Neural progenitor cell (in vitro differentiated cells): ENCODE measurements at regions not wholly inside any gene's neighbourhood (a gene's known extent, or its start where the extent isn't known, plus 50 kb on each side); places are given as distances from the start of the nearest gene placed in this dataset.

Source experiments
- DNase-seq: peaks from one replicate; pipeline ENCODE4 v3.0.0-alpha.2; 2016; ENCODE audit warnings: low spot score
- H2AFZ ChIP-seq: fragments of 200-600 bp; sonication (generic); replicated peaks from 2 replicates; pipeline ENCODE4 v1.6.1; 2016; ENCODE audit warnings: antibody characterized with exemption
- H3F3A ChIP-seq: fragments of 200-600 bp; sonication (generic); 2 replicates; pipeline ENCODE4 v1.6.1; 2016; ENCODE audit warnings: antibody characterized with exemption, low read depth
- H3K27ac ChIP-seq: fragments of 200-600 bp; sonication (generic); 2 replicates; pipeline ENCODE4 v1.5.1; 2016; ENCODE audit warnings: mild to moderate bottlenecking
- H3K27me3 ChIP-seq: fragments of 200-600 bp; sonication (generic); 2 replicates; pipeline ENCODE4 v1.6.1; 2016; ENCODE audit warnings: mild to moderate bottlenecking, moderate library complexity
- H3K36me3 ChIP-seq: fragments of 200-600 bp; sonication (generic); 2 replicates; pipeline ENCODE4 v1.5.1; 2016
- H3K4me1 ChIP-seq: fragments of 200-600 bp; sonication (generic); 2 replicates; pipeline ENCODE4 v1.6.1; 2016; ENCODE audit warnings: mixed run types
- H3K4me2 ChIP-seq: fragments of 200-600 bp; sonication (generic); 2 replicates; pipeline ENCODE4 v1.6.1; 2016
- H3K4me3 ChIP-seq: fragments of 200-600 bp; sonication (generic); 2 replicates; pipeline ENCODE4 v1.5.1; 2016
- H3K79me2 ChIP-seq: fragments of 200-600 bp; sonication (generic); 2 replicates; pipeline ENCODE4 v1.6.1; 2016; ENCODE audit warnings: low read depth
- H3K9ac ChIP-seq: fragments of 200-600 bp; sonication (generic); 2 replicates; pipeline ENCODE4 v1.6.1; 2016
- H3K9me3 ChIP-seq: fragments of 200-600 bp; sonication (generic); 2 replicates; pipeline ENCODE4 v1.5.1; 2016; ENCODE audit warnings: low read depth
- H4K20me1 ChIP-seq: fragments of 200-600 bp; sonication (generic); 2 replicates; pipeline ENCODE4 v1.6.1; 2016; ENCODE audit warnings: low read depth
- H3K27ac Mint-ChIP-seq: 3 replicates; pipeline ENCODE4 v1.8.0; 2021; ENCODE audit warnings: mixed read lengths
- H3K27me3 Mint-ChIP-seq: 2 replicates; pipeline ENCODE4 v1.8.0; 2022; ENCODE audit warnings: low read depth, mild to moderate bottlenecking, inconsistent platforms, moderate library complexity, mixed read lengths; ENCODE audit not compliant: insufficient read depth
- H3K36me3 Mint-ChIP-seq: 3 replicates; pipeline ENCODE4 v1.8.0; 2021; ENCODE audit warnings: mixed read lengths
- H3K4me1 Mint-ChIP-seq: 3 replicates; pipeline ENCODE4 v1.8.0; 2021; ENCODE audit warnings: mixed read lengths
- H3K4me3 Mint-ChIP-seq: 3 replicates; pipeline ENCODE4 v1.8.0; 2021; ENCODE audit warnings: mild to moderate bottlenecking, moderate library complexity, mixed read lengths
- H3K9me3 Mint-ChIP-seq: 3 replicates; pipeline ENCODE4 v1.8.0; 2020; ENCODE audit warnings: mixed read lengths
- EZH2 ChIP-seq: fragments of 200-600 bp; sonication (generic); IDR thresholded peaks from 2 replicates; pipeline ENCODE4 v1.6.1; 2017; ENCODE audit warnings: antibody characterized with exemption, mild to moderate bottlenecking, moderate library complexity
- EZH2phosphoT487 ChIP-seq: fragments of 200-600 bp; sonication (generic); IDR thresholded peaks from 2 replicates; pipeline ENCODE4 v1.6.1; 2017; ENCODE audit warnings: antibody characterized with exemption
- TF ChIP-seq, protein P1 (sequence below): fragments of 200-600 bp; sonication (generic); IDR thresholded peaks from 2 replicates; pipeline ENCODE4 v1.5.1; 2017; ENCODE audit warnings: antibody characterized with exemption, mild to moderate bottlenecking

- Mint-ChIP-seq H3K36me3 (no peaks in the 10 kb centered on the region), H3K27ac (peak overlapping the region; percentile 74), H3K27me3 (no peaks in the 10 kb centered on the region), H3K4me1 (peaks cover 28% of the 10 kb centered on the region), H3K4me3 (no peak overlapping the region), H3K9me3 (peaks cover 2% of the 10 kb centered on the region)
- Histone ChIP-seq H3K4me1 (peaks cover 24% of the 10 kb centered on the region), H4K20me1 (no peaks in the 10 kb centered on the region), H3K9me3 (no peaks in the 10 kb centered on the region), H3K27me3 (no peaks in the 10 kb centered on the region), H3K4me2 (no peak overlapping the region), H3K27ac (no peak overlapping the region), H3F3A (no peaks in the 10 kb centered on the region), H3K79me2 (no peaks in the 10 kb centered on the region), H3K36me3 (no peaks in the 10 kb centered on the region), H3K4me3 (no peak overlapping the region), H3K9ac (no peak overlapping the region), H2AFZ (no peak overlapping the region)
- TF ChIP-seq EZH2 = no peak
- TF ChIP-seq, protein P1, sequence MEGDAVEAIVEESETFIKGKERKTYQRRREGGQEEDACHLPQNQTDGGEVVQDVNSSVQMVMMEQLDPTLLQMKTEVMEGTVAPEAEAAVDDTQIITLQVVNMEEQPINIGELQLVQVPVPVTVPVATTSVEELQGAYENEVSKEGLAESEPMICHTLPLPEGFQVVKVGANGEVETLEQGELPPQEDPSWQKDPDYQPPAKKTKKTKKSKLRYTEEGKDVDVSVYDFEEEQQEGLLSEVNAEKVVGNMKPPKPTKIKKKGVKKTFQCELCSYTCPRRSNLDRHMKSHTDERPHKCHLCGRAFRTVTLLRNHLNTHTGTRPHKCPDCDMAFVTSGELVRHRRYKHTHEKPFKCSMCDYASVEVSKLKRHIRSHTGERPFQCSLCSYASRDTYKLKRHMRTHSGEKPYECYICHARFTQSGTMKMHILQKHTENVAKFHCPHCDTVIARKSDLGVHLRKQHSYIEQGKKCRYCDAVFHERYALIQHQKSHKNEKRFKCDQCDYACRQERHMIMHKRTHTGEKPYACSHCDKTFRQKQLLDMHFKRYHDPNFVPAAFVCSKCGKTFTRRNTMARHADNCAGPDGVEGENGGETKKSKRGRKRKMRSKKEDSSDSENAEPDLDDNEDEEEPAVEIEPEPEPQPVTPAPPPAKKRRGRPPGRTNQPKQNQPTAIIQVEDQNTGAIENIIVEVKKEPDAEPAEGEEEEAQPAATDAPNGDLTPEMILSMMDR = no peak
- TF ChIP-seq EZH2phosphoT487 = no peak
- no peak for DNase-seq
Observed at GRCh38 chr9:2289263-2289662, 274.1 kb downstream of the SMARCA2 start.

GRCh38 chr9:2290382-2290781 lies 275.2 kb downstream of the SMARCA2 start:
- Mint-ChIP-seq H3K36me3 (no peaks in the 10 kb centered on the region), H3K27ac (no peak overlapping the region), H3K4me1 (peaks cover 28% of the 10 kb centered on the region), H3K9me3 (peaks cover 2% of the 10 kb centered on the region), H3K27me3 (no peaks in the 10 kb centered on the region), H3K4me3 (no peak overlapping the region)
- no peaks in the 10 kb centered on the region for H3K36me3 ChIP-seq
- no peaks in the 10 kb centered on the region for H3K79me2 ChIP-seq
- no peak overlapping the region for H2AFZ ChIP-seq
- no peaks in the 10 kb centered on the region for H3K27me3 ChIP-seq
- H3K9me3 ChIP-seq = no peaks in the 10 kb centered on the region
- no peak overlapping the region for H3K4me3 ChIP-seq
- no peak overlapping the region for H3K4me2 ChIP-seq
- no peak overlapping the region for H3K27ac ChIP-seq
- TF ChIP-seq, protein P1 = no peak
- TF ChIP-seq EZH2 (no peak), EZH2phosphoT487 (no peak)
- peaks cover 25% of the 10 kb centered on the region for H3K4me1 ChIP-seq
- H3F3A ChIP-seq = no peaks in the 10 kb centered on the region
- no peak overlapping the region for H3K9ac ChIP-seq
- H4K20me1 ChIP-seq = no peaks in the 10 kb centered on the region
- no peak for DNase-seq

DNA sequence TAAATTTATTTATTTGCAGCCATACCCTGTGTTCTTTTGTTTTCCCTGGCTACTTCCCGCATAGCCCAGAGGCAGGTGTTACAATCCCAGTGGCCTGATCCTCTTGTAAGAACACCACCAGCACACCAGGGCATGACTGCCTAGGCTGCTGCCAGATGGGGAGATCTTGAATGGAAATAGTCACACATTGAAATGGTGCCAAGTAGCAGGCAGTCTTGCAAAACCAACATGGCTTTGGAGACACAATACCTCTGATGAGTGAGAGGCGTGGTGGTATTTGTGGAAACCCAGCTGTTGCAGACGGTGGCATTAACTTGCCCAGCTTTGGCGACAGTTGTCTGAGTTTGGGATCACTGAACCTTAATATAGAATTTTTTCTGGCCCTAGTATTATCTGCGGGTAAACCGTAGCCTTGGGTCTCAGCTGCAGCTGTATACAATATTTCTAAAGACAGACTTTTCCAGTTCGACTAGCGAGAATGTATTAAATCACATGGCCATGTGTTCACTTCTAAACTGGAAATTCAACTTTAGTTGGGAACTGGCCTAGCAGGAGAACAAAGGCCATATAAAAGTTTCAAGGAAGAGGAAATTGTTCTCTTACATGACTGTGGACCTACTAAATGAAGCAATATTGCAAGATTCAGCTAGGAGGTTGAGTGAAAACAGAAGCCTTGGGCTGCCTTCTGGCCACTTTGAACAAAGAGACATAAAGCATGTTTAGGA lies 277.0 kb downstream of the SMARCA2 start:
- no peaks in the 10 kb centered on the region for H3F3A ChIP-seq
- H3K9me3 Mint-ChIP-seq = peaks cover 4% of the 10 kb centered on the region
- no peaks in the 10 kb centered on the region for H3K79me2 ChIP-seq
- no peak overlapping the region for H3K4me2 ChIP-seq
- H3K9me3 ChIP-seq = no peaks in the 10 kb centered on the region
- H3K4me3 Mint-ChIP-seq = no peak overlapping the region
- H3K4me1 Mint-ChIP-seq = peaks cover 28% of the 10 kb centered on the region
- no peak overlapping the region for H2AFZ ChIP-seq
- no peak overlapping the region for H3K27ac ChIP-seq
- DNase-seq = no peak
- TF ChIP-seq EZH2 (no peak), EZH2phosphoT487 (no peak)
- TF ChIP-seq, protein P1 = no peak
- H3K27ac Mint-ChIP-seq = no peak overlapping the region
- no peaks in the 10 kb centered on the region for H3K27me3 Mint-ChIP-seq
- H4K20me1 ChIP-seq = no peaks in the 10 kb centered on the region
- H3K4me1 ChIP-seq = peaks cover 25% of the 10 kb centered on the region
- H3K27me3 ChIP-seq = no peaks in the 10 kb centered on the region
- no peak overlapping the region for H3K9ac ChIP-seq
- no peak overlapping the region for H3K4me3 ChIP-seq
- no peaks in the 10 kb centered on the region for H3K36me3 Mint-ChIP-seq
- no peaks in the 10 kb centered on the region for H3K36me3 ChIP-seq
